HepG2 (cell line): ENCODE measurements at regions not wholly inside any gene's neighbourhood (a gene's known extent, or its start where the extent isn't known, plus 50 kb on each side); places are given as distances from the start of the nearest gene placed in this dataset.
"Not testable (repeated sequence)": the region's sequence is repeated elsewhere in the genome, so short reads cannot be mapped to it uniquely, and the experiment has no call there.

Experiments
- ATAC-seq: fragments of 200-7000 bp; cut with Tn5 transposase; 3 replicates; pipeline ENCODE4 v1.9.1; 2020; ENCODE audit warnings: mild to moderate bottlenecking, moderate library complexity
- BruUV-seq: library from RNA; stranded (reverse); fragments of 400-500 nt; replicated peaks from 2 replicates; lab custom pipeline; 2021; lab: Mats Ljungman, UMichigan
- CTCF ChIA-PET: fragments of 300-600 bp; formaldehyde crosslinking; extraction: SDS; loops from one replicate; lab custom pipeline; 2021; ENCODE audit warnings: low total read pairs, inconsistent platforms, low intra/inter-chr PET ratio; lab: Yijun Ruan, JAX
- POLR2A ChIA-PET: fragments of 350-600 bp; sonication (Branson Sonifier 250); formaldehyde crosslinking; loops from one replicate; lab custom pipeline; 2020; ENCODE audit warnings: antibody characterized with exemption, inconsistent platforms; lab: Yijun Ruan, JAX
- DNase-seq: peaks from one replicate; pipeline ENCODE4 v3.0.0-alpha.2; 2015; ENCODE audit warnings: low spot score
- FAIRE-seq: peaks from 3 replicates; lab custom pipeline; 2011; peaks lifted over from hg19 to GRCh38; lab: Jason Lieb, UNC
- H2AFZ ChIP-seq: one replicate; pipeline ENCODE4 v1.6.1; 2011; ENCODE audit warnings: low read length, inconsistent platforms
- H3K27ac ChIP-seq: fragments of 300-600 bp; 3 replicates; pipeline ENCODE4 v1.8.0; 2011; ENCODE audit warnings: mixed run types, mild to moderate bottlenecking, mixed read lengths, low read length, inconsistent platforms; ENCODE audit not compliant: insufficient read depth; ENCODE audit errors: extremely low read length
- H3K27me3 ChIP-seq, 2 experiments: fragments of 200-600 bp in 1 of 2; 2 replicates in 1 of 2; 3 replicates in 1 of 2; pipeline versions ENCODE4 v1.6.0 to v1.8.0; 2011; ENCODE audit warnings: low read length in 2 of 2, mild to moderate bottlenecking in 2 of 2, moderate library complexity in 2 of 2, inconsistent platforms in 1 of 2; ENCODE audit not compliant: insufficient read depth in 2 of 2, control insufficient read depth in 1 of 2
- H3K36me3 ChIP-seq, 2 experiments: fragments of 200-600 bp in 1 of 2; replicated peaks in 1 of 2; 2 replicates in 1 of 2; 3 replicates in 1 of 2; pipeline versions ENCODE4 v1.5.1 to v1.8.0; 2011; ENCODE audit warnings: low read length in 2 of 2, inconsistent platforms in 1 of 2; ENCODE audit not compliant: insufficient read depth in 2 of 2, control insufficient read depth in 1 of 2
- H3K4me1 ChIP-seq: 2 replicates; pipeline ENCODE4 v1.5.1; 2012; ENCODE audit warnings: low read length, inconsistent platforms; ENCODE audit not compliant: insufficient read depth
- H3K4me2 ChIP-seq: 2 replicates; pipeline ENCODE4 v1.6.0; 2011; ENCODE audit warnings: low read depth, low read length, inconsistent platforms
- H3K4me3 ChIP-seq, 3 experiments: fragments of 200-600 bp in 1 of 3; sonication (generic), shearing (Covaris generic) in 1 of 3; replicated peaks in 1 of 3; 2 replicates each; pipeline ENCODE4 v1.5.1; 2011 to 2016; ENCODE audit warnings: low read length in 3 of 3, inconsistent platforms in 2 of 3, low read depth in 2 of 3, mild to moderate bottlenecking in 2 of 3, control low read depth in 1 of 3, mixed read lengths in 1 of 3; ENCODE audit not compliant: insufficient read depth in 1 of 3
- H3K79me2 ChIP-seq: one replicate; pipeline ENCODE4 v1.6.1; 2011; ENCODE audit warnings: low read length, inconsistent platforms; ENCODE audit not compliant: insufficient read depth
- H3K9ac ChIP-seq: 2 replicates; pipeline ENCODE4 v1.6.0; 2011; ENCODE audit warnings: mild to moderate bottlenecking, low read depth, low read length, inconsistent platforms; ENCODE audit not compliant: insufficient read depth
- H3K9me3 ChIP-seq: 2 replicates; pipeline ENCODE4 v1.5.1; 2012; ENCODE audit warnings: mild to moderate bottlenecking, low read length
- H4K20me1 ChIP-seq: 2 replicates; pipeline ENCODE4 v1.6.0; 2011; ENCODE audit warnings: inconsistent platforms, mild to moderate bottlenecking, low read length, moderate library complexity; ENCODE audit not compliant: insufficient read depth
- LBX2 ChIP-seq: sonication (generic); formaldehyde crosslinking; IDR thresholded peaks from 2 replicates; pipeline ENCODE4 v1.5.0; 2020; ENCODE audit warnings: missing genetic modification reagents, mild to moderate bottlenecking, borderline replicate concordance
- THAP11 ChIP-seq: IDR thresholded peaks from 2 replicates; pipeline ENCODE4 v1.6.1; 2016; ENCODE audit warnings: missing biosample characterization, missing genetic modification reagents
- TP53 ChIP-seq: sonication (generic); formaldehyde crosslinking; conservative IDR thresholded peaks from 2 replicates; pipeline ENCODE4 v1.4.0; 2020; ENCODE audit warnings: missing genetic modification reagents
- WGBS: methylation state at CpG from one replicate; pipeline ENCODE4 v1.1.6; 2017; ENCODE audit warnings: low lambda C conversion rate; 5-methylcytosine and 5-hydroxymethylcytosine counted together
- in situ Hi-C: cut with HindIII; loops from 2 replicates; pipeline ENCODE4 v1.10.0; 2017; ENCODE audit warnings: low pct_unique_long_range_greater_than_20kb; ENCODE audit not compliant: extremely low pct_ligation_motif_present
- intact Hi-C: fragments of 100-400 bp; cut with micrococcal nuclease; formaldehyde crosslinking; loops from one replicate; pipeline ENCODE4 v1.10.0; 2022; ENCODE audit not compliant: unreplicated experiment

DNA sequence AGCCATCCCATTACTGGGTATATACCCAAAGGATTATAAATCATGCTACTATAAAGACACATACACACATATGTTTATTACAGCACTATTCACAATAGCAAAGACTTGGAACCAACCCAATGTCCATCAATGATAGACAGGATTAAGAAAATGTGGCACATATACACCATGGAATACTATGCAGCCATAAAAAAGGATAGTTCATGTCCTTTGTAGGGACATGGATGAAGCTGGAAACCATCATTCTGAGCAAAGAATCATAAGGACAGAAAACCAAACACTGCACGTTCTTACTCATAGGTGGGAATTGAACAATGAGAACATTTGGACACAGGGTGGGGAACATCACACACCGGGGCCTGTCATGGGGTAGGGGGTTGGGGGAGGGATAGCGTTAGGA lies 60.3 kb upstream of the NMU start:
- POLR2A ChIA-PET, intact Hi-C loops, H3K27ac ChIP-seq, in situ Hi-C loops, BruUV-seq, FAIRE-seq, H3K4me1 ChIP-seq, H4K20me1 ChIP-seq, H3K27me3 ChIP-seq, H3K79me2 ChIP-seq, H3K9me3 ChIP-seq, H3K9ac ChIP-seq, H3K4me2 ChIP-seq, ATAC-seq, H3K36me3 ChIP-seq, H3K4me3 ChIP-seq, CTCF ChIA-PET, DNase-seq, H2AFZ ChIP-seq: not testable (repeated sequence)
- 36% methylated on average over 3 of the region's 3 CpGs for WGBS

DNA sequence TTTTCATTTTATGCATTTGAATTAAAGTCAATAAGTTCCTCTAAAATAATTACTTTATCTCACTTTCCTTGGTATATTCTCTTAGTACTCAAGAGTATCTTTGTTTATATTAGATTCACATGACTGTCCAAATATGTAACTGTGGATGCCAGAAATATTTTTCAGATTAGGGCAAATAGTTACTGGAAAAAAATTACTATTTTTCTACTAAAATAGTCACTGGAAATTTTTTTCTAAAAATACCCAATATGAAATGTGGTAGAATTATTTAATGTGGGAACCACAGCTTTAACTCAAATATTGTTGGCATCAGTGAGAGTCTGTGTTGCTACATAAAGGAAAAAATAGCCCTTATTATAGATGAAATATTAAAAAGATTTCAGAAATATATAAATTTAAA lies 70.4 kb upstream of the NMU start:
- no peak overlapping the region for H3K4me3 ChIP-seq
- no peak overlapping the region for H3K9ac ChIP-seq
- CTCF ChIA-PET: no interaction called here
- H4K20me1 ChIP-seq: no peaks in the 10 kb centered on the region
- H3K4me2 ChIP-seq: no peak overlapping the region
- H3K36me3 ChIP-seq: no peaks in the 10 kb centered on the region
- no peak for TF ChIP-seq LBX2 (CRISPR knock-in tag)
- TF ChIP-seq TP53: no peak
- no peak for TF ChIP-seq THAP11 (CRISPR knock-in tag)
- no peaks in the 10 kb centered on the region for H3K4me1 ChIP-seq
- DNase-seq (no peak), ATAC-seq (no peak), FAIRE-seq (no peak)
- H3K27ac ChIP-seq: no peak overlapping the region
- H3K27me3 ChIP-seq: no peaks in the 10 kb centered on the region
- no peak overlapping the region for H2AFZ ChIP-seq
- in situ Hi-C loops (no loop called here), intact Hi-C loops (no loop called here)
- BruUV-seq: no TSS peak
- POLR2A ChIA-PET: no interaction called here
- H3K9me3 ChIP-seq: no peaks in the 10 kb centered on the region
- no peaks in the 10 kb centered on the region for H3K79me2 ChIP-seq
